Large intestine (tissue), 3 donors: ENCODE measurements at regions not wholly inside any gene's neighbourhood (a gene's known extent, or its start where the extent isn't known, plus 50 kb on each side); places are given as distances from the start of the nearest gene placed in this dataset.
"Not testable (repeated sequence)": the region's sequence is repeated elsewhere in the genome, so short reads cannot be mapped to it uniquely, and the experiment has no call there.

Experiments
- DNase-seq, 2 donors: peaks; one replicate each; pipeline versions ENCODE4 v3.0.0 to v3.0.0-alpha.2; 2013
- H3K27ac ChIP-seq: one replicate; pipeline ENCODE4 v1.5.1; 2013; ENCODE audit warnings: low read length
- H3K27me3 ChIP-seq: 2 replicates; pipeline ENCODE4 v1.6.1; 2013; ENCODE audit warnings: low read length; ENCODE audit not compliant: control insufficient read depth, insufficient read depth
- H3K36me3 ChIP-seq: 2 replicates; pipeline ENCODE4 v1.6.1; 2013; ENCODE audit warnings: low read length; ENCODE audit not compliant: control insufficient read depth, insufficient read depth
- H3K4me1 ChIP-seq: one replicate; pipeline ENCODE4 v1.6.1; 2013; ENCODE audit warnings: low read length; ENCODE audit not compliant: control insufficient read depth, insufficient read depth
- H3K4me3 ChIP-seq: one replicate; pipeline ENCODE4 v1.5.1; 2013; ENCODE audit warnings: low read length
- H3K9me3 ChIP-seq: one replicate; pipeline ENCODE4 v1.6.1; 2013; ENCODE audit warnings: mild to moderate bottlenecking, low read depth, low read length, moderate library complexity; ENCODE audit not compliant: control insufficient read depth
- WGBS: methylation state at CpG from one replicate; pipeline ENCODE4 v1.1.5; 2013; ENCODE audit warnings: low lambda C conversion rate; ENCODE audit not compliant: insufficient coverage; 5-methylcytosine and 5-hydroxymethylcytosine counted together

GRCh38 chrX:2640436-2641150 is 50.5 kb upstream of the CD99 start:
- WGBS: no CpG with 5 or more reads among the region's 19 CpGs
- DNase-seq: no peak
- Histone ChIP-seq H3K4me3 (no peak overlapping the region), H3K9me3 (no peaks in the 10 kb centered on the region), H3K36me3 (peaks cover 26% of the 10 kb centered on the region), H3K4me1 (no peaks in the 10 kb centered on the region), H3K27me3 (no peaks in the 10 kb centered on the region), H3K27ac (no peak overlapping the region)

GRCh38 chrX:2638279-2638678 is 52.8 kb upstream of the CD99 start:
- Histone ChIP-seq H3K27ac (no peak overlapping the region), H3K4me3 (no peak overlapping the region), H3K36me3 (peaks cover 31% of the 10 kb centered on the region), H3K4me1 (no peaks in the 10 kb centered on the region), H3K9me3 (no peaks in the 10 kb centered on the region), H3K27me3 (no peaks in the 10 kb centered on the region)
- no peak for DNase-seq
- no CpG with 5 or more reads among the region's 7 CpGs for WGBS

GRCh38 chrX:2635342-2635741 is 55.8 kb upstream of the CD99 start:
- Histone ChIP-seq H3K4me1 (no peaks in the 10 kb centered on the region), H3K27me3 (no peaks in the 10 kb centered on the region), H3K9me3 (no peaks in the 10 kb centered on the region), H3K4me3 (no peak overlapping the region), H3K27ac (no peak overlapping the region), H3K36me3 (peaks cover 35% of the 10 kb centered on the region)
- DNase-seq: no peak
- no CpG with 5 or more reads among the region's 3 CpGs for WGBS

GRCh38 chrX:2632533-2633504 is 58.3 kb upstream of the CD99 start:
- no peak overlapping the region for H3K27ac ChIP-seq
- H3K4me1 ChIP-seq: no peaks in the 10 kb centered on the region
- H3K4me3 ChIP-seq: no peak overlapping the region
- DNase-seq: no peak
- no peaks in the 10 kb centered on the region for H3K27me3 ChIP-seq
- WGBS: 73% methylated on average over 2 of the region's 9 CpGs
- H3K36me3 ChIP-seq: peaks cover 45% of the 10 kb centered on the region
- no peaks in the 10 kb centered on the region for H3K9me3 ChIP-seq

- DNase-seq: peak in 1 of 2 donors; percentile 22
- WGBS: 100% methylated on average over 1 of the region's 3 CpGs
- no peak overlapping the region for H3K4me3 ChIP-seq
- peaks cover 51% of the 10 kb centered on the region for H3K36me3 ChIP-seq
- H3K9me3 ChIP-seq: no peaks in the 10 kb centered on the region
- H3K4me1 ChIP-seq: no peaks in the 10 kb centered on the region
- H3K27ac ChIP-seq: no peak overlapping the region
- H3K27me3 ChIP-seq: no peaks in the 10 kb centered on the region
Observed at GRCh38 chrX:2631743-2632532, 59.2 kb upstream of the CD99 start.

- H3K27me3 ChIP-seq, H3K4me3 ChIP-seq, H3K4me1 ChIP-seq, H3K9me3 ChIP-seq: not testable (repeated sequence)
- H3K36me3 ChIP-seq: peaks cover 59% of the 10 kb centered on the region
- peak in 1 of 2 donors; percentile 48 for DNase-seq
- no CpG with 5 or more reads among the region's 6 CpGs for WGBS
- H3K27ac ChIP-seq: peak overlapping the region; percentile 5
Observed at GRCh38 chrX:2630935-2631742, 60.0 kb upstream of the CD99 start.

GRCh38 chrX:2630008-2630934 is 60.8 kb upstream of the CD99 start:
- Histone ChIP-seq H3K27ac (peak overlapping the region; percentile 52), H3K36me3 (peaks cover 59% of the 10 kb centered on the region)
- WGBS: 80% methylated on average over 1 of the region's 5 CpGs
- H3K27me3 ChIP-seq, H3K4me1 ChIP-seq, H3K9me3 ChIP-seq, H3K4me3 ChIP-seq: not testable (repeated sequence)
- peak in 1 of 2 donors; percentile 46 for DNase-seq

- peak in 1 of 2 donors; percentile 61 for DNase-seq
- Histone ChIP-seq H3K4me3 (no peak overlapping the region), H3K27me3 (no peaks in the 10 kb centered on the region), H3K36me3 (peaks cover 59% of the 10 kb centered on the region), H3K4me1 (no peaks in the 10 kb centered on the region), H3K9me3 (no peaks in the 10 kb centered on the region), H3K27ac (peak overlapping the region; percentile 52)
- no CpG with 5 or more reads among the region's 6 CpGs for WGBS
Observed at GRCh38 chrX:2629316-2630007, 61.6 kb upstream of the CD99 start.
